ENCODE measurements at regions not wholly inside any gene's neighbourhood (a gene's known extent, or its start where the extent isn't known, plus 50 kb on each side); places are given as distances from the start of the nearest gene placed in this dataset.

GRCh38 chr11:134818516-134818915 lies 406.5 kb upstream of the B3GAT1 start:
- TF ChIP-seq, protein P1, sequence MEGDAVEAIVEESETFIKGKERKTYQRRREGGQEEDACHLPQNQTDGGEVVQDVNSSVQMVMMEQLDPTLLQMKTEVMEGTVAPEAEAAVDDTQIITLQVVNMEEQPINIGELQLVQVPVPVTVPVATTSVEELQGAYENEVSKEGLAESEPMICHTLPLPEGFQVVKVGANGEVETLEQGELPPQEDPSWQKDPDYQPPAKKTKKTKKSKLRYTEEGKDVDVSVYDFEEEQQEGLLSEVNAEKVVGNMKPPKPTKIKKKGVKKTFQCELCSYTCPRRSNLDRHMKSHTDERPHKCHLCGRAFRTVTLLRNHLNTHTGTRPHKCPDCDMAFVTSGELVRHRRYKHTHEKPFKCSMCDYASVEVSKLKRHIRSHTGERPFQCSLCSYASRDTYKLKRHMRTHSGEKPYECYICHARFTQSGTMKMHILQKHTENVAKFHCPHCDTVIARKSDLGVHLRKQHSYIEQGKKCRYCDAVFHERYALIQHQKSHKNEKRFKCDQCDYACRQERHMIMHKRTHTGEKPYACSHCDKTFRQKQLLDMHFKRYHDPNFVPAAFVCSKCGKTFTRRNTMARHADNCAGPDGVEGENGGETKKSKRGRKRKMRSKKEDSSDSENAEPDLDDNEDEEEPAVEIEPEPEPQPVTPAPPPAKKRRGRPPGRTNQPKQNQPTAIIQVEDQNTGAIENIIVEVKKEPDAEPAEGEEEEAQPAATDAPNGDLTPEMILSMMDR (IDR thresholded peaks at IDR 0.05): no peak
- TF ChIP-seq EZH2 (IDR thresholded peaks at IDR 0.05) (no peak), EZH2phosphoT487 (IDR thresholded peaks at IDR 0.05) (no peak)
